NCI-H510A (cell line): ENCODE measurements at regions not wholly inside any gene's neighbourhood (a gene's known extent, or its start where the extent isn't known, plus 50 kb on each side); places are given as distances from the start of the nearest gene placed in this dataset.
"Not testable (repeated sequence)": the region's sequence is repeated elsewhere in the genome, so short reads cannot be mapped to it uniquely, and the experiment has no call there.

Source experiments
- DNase-seq: peaks from one replicate; lab custom pipeline; 2025; lab: John Stamatoyannopoulos, UW

- DNase-seq: no peak
Measured at GRCh38 chr7:106376026-106376799, 91.4 kb upstream of the NAMPT start.

- DNase-seq: no peak
Measured at GRCh38 chr7:106375499-106375898, 90.7 kb upstream of the NAMPT start.

- no peak for DNase-seq
Measured at GRCh38 chr7:106374437-106374836, 89.7 kb upstream of the NAMPT start.

- DNase-seq: no peak
Measured at GRCh38 chr7:106372595-106373318, 88.0 kb upstream of the NAMPT start.

- DNase-seq: no peak
Measured at GRCh38 chr7:106372126-106372525, 87.3 kb upstream of the NAMPT start.

GRCh38 chr7:106371629-106372028, 86.8 kb upstream of the NAMPT start:
- DNase-seq: no peak

- DNase-seq: no peak
Measured at GRCh38 chr7:106370542-106370941, 85.8 kb upstream of the NAMPT start.

GRCh38 chr7:106369816-106370215, 85.0 kb upstream of the NAMPT start:
- DNase-seq: no peak

GRCh38 chr7:106369352-106369751, 84.6 kb upstream of the NAMPT start:
- no peak for DNase-seq

GRCh38 chr7:106367664-106368063, 82.9 kb upstream of the NAMPT start:
- no peak for DNase-seq

- no peak for DNase-seq
Measured at GRCh38 chr7:106367018-106367420, 82.2 kb upstream of the NAMPT start.

GRCh38 chr7:106365252-106366005, 80.6 kb upstream of the NAMPT start:
- no peak for DNase-seq

GRCh38 chr7:106362507-106362906, 77.7 kb upstream of the NAMPT start:
- not testable (repeated sequence) for DNase-seq

GRCh38 chr7:106358103-106358663, 73.4 kb upstream of the NAMPT start:
- DNase-seq: no peak

GRCh38 chr7:106357675-106358074, 72.9 kb upstream of the NAMPT start:
- DNase-seq: no peak

- no peak for DNase-seq
Measured at GRCh38 chr7:106354822-106355221, 70.0 kb upstream of the NAMPT start.

- no peak for DNase-seq
Measured at GRCh38 chr7:106353944-106354343, 69.2 kb upstream of the NAMPT start.

GRCh38 chr7:106348231-106348630, 63.4 kb upstream of the NAMPT start:
- DNase-seq: no peak

GRCh38 chr7:106347229-106347833, 62.5 kb upstream of the NAMPT start:
- no peak for DNase-seq

GRCh38 chr7:106346678-106347217, 62.0 kb upstream of the NAMPT start:
- DNase-seq: no peak

- no peak for DNase-seq
Measured at GRCh38 chr7:106346167-106346677, 61.4 kb upstream of the NAMPT start.
